SK-N-MC (cell line): ENCODE measurements at regions not wholly inside any gene's neighbourhood (a gene's known extent, or its start where the extent isn't known, plus 50 kb on each side); places are given as distances from the start of the nearest gene placed in this dataset.

ENCODE experiments used
- EZH2 ChIP-seq: fragments of 200-600 bp; sonication (generic); IDR thresholded peaks from one replicate; pipeline ENCODE4 v1.6.1; 2017; ENCODE audit warnings: antibody characterized with exemption
- FOXP2 ChIP-seq: optimal IDR thresholded peaks from 2 replicates; pipeline ENCODE3; 2011; ENCODE audit warnings: mild to moderate bottlenecking, moderate library complexity; ENCODE audit not compliant: insufficient read depth; ENCODE audit errors: extremely low read length, control extremely low read depth
- POLR2AphosphoS5 ChIP-seq: IDR thresholded peaks from 2 replicates; pipeline ENCODE4 v1.6.1; 2012; ENCODE audit warnings: mild to moderate bottlenecking, low read depth, low read length, borderline replicate concordance

DNA sequence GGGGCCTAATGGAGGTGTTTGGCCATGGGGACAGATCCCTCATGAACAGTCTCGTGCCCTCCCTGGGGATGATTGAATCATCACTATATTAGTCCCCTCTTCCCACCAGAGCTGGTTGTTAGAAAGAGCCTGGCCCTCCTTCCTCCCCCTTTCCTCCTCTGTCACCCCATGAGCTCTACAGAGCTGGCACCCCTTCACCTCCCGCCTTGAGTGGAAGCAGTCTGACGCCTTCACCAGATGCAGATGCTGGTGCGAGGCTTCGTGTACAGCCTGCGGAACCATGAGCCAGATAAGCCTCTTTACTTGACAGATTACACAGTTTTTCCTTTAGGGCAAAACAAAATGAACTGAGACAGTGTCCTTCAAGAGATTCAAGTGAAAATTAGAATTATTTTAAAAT is 74.4 kb upstream of the RIPOR2 start:
- TF ChIP-seq EZH2 (no peak), FOXP2 (no peak), POLR2AphosphoS5 (no peak)
